Activated naive CD8-positive, alpha-beta T cell treated with anti-CD3 and anti-CD28 coated beads, Interleukin-2, amount 10 ng/mL, durations not matched to agents 7 days and 5 days (primary cell): ENCODE measurements at regions not wholly inside any gene's neighbourhood (a gene's known extent, or its start where the extent isn't known, plus 50 kb on each side); places are given as distances from the start of the nearest gene placed in this dataset.

ENCODE experiments used
- ATAC-seq: fragments of 150-1000 bp; cut with Tn5 transposase; one replicate; pipeline ENCODE4 v1.10.0; 2021; ENCODE audit warnings: low read depth, moderate library complexity
- POLR2A ChIA-PET: fragments of 350-600 bp; sonication (Branson Sonifier 250); formaldehyde crosslinking; loops from one replicate; lab custom pipeline; 2021; ENCODE audit warnings: antibody characterized with exemption; lab: Charles Lee
- DNase-seq: peaks from one replicate; pipeline ENCODE4 v3.0.0; 2021
- H3K27ac Mint-ChIP-seq: one replicate; pipeline ENCODE4 v1.8.0; 2022; ENCODE audit warnings: mild to moderate bottlenecking, mixed read lengths
- H3K27me3 Mint-ChIP-seq: one replicate; pipeline ENCODE4 v1.8.0; 2022; ENCODE audit warnings: mild to moderate bottlenecking, moderate library complexity, mixed read lengths
- H3K36me3 Mint-ChIP-seq: one replicate; pipeline ENCODE4 v1.8.0; 2021; ENCODE audit warnings: mild to moderate bottlenecking, mixed read lengths
- H3K4me1 Mint-ChIP-seq: one replicate; pipeline ENCODE4 v1.8.0; 2021; ENCODE audit warnings: mixed read lengths
- H3K4me3 Mint-ChIP-seq: one replicate; pipeline ENCODE4 v1.8.0; 2022; ENCODE audit warnings: mild to moderate bottlenecking, moderate library complexity, mixed read lengths
- H3K9me3 Mint-ChIP-seq: one replicate; pipeline ENCODE4 v1.8.0; 2021; ENCODE audit warnings: mixed read lengths

DNA sequence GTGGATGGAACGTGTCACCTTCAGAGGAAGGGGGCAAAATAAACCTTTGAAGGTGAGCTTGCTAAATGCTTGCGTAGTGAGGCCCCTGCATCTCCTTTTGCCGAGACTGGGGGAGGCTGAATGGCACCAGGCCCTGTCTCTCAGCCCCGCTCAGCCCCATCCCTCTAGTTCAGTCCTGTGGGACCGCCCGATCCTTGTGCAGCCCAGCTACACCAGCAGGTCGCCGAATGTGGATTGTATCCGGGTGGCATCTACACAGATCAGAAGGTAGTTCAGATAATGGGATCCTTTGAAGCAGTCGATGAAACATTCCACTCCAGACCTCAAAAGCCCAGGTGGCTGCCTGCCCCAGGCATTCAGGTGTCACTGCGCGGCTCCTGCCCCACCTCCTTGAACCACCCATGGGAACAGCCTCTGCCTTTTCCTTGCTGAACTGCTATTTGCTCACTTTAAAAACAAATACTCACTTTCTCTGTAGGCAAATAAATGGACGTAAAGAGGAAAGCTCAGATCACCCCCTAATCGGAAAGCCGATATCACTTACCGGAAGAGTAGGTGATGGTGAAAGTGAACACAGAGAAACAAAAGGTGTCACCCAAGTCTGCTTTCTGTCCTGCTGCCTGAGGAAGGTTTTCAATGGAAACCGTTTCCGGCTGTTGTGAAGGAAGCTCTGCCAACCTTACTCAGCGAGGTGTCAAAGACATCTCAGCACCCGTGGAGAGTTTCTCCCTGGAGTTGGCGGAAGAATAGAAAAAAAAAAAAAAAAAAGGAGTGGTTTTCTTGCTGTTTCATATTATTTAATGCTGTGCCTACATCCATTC, 100.3 kb upstream of the NCOR2 start:
- Mint-ChIP-seq H3K4me1 (no peaks in the 10 kb centered on the region), H3K27me3 (peaks cover 5% of the 10 kb centered on the region), H3K36me3 (no peaks in the 10 kb centered on the region), H3K27ac (no peak overlapping the region), H3K9me3 (no peaks in the 10 kb centered on the region), H3K4me3 (no peak overlapping the region)
- POLR2A ChIA-PET, result no interaction called here
- DNase-seq (no peak), ATAC-seq (no peak)

DNA sequence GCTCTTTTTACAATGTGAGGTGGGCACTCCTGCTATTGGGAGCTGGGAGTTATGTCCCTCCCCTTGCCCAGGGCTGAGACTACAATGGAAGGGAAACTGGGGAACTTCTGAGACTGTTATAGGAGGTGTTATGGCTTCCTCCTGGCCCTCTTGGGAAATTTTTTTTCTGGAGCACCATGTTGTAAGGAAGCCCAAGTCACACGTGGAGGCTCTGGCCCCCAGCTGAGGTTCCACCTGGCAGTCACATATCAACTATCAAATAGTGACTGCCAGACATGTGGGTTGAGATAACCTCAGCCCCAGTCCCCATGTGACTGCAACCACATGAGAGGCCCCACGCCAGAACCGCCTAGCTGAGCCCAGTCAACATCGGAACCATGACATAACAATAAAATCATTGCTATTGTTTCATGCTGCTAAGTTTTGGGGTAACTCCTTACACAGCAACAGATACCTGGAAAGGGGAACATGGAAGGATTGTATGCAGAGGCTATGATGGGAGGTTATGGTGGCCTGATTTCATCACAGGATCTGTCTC, 99.4 kb upstream of the NCOR2 start:
- DNase-seq (no peak), ATAC-seq (no peak)
- no peaks in the 10 kb centered on the region for H3K4me1 Mint-ChIP-seq
- H3K27ac Mint-ChIP-seq, result no peak overlapping the region
- no peaks in the 10 kb centered on the region for H3K36me3 Mint-ChIP-seq
- no peak overlapping the region for H3K4me3 Mint-ChIP-seq
- peaks cover 7% of the 10 kb centered on the region for H3K27me3 Mint-ChIP-seq
- H3K9me3 Mint-ChIP-seq, result no peaks in the 10 kb centered on the region
- POLR2A ChIA-PET, result interaction anchor here (0.5 kb wide), 1 partner anchor 38 kb away, joined by 3 read pairs; no protein-coding TSS in a partner anchor

DNA sequence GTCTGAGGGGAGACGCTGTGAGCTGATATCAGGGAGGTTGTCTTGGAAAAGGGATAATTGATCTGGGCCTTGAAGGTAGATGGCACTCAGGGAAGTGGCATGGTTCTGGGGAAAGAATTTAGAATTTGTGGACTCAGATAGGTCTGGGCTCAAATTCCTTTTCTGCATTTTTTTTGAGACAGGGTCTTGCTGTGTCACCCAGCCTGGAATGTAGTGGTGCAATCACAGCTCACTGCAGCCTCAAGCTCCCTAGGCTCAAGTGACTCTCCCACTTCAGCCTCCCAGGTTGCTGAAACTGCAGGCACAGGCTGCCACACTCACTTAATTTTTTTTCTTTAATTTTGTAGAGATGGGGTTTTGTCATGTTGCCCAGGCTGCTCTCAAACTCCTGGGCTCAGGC, 98.1 kb upstream of the NCOR2 start:
- no peak overlapping the region for H3K4me3 Mint-ChIP-seq
- DNase-seq, result no peak
- peaks cover 7% of the 10 kb centered on the region for H3K27me3 Mint-ChIP-seq
- H3K36me3 Mint-ChIP-seq, result no peaks in the 10 kb centered on the region
- no peaks in the 10 kb centered on the region for H3K4me1 Mint-ChIP-seq
- H3K9me3 Mint-ChIP-seq, result no peaks in the 10 kb centered on the region
- POLR2A ChIA-PET, result no interaction called here
- ATAC-seq, result no peak
- no peak overlapping the region for H3K27ac Mint-ChIP-seq

DNA sequence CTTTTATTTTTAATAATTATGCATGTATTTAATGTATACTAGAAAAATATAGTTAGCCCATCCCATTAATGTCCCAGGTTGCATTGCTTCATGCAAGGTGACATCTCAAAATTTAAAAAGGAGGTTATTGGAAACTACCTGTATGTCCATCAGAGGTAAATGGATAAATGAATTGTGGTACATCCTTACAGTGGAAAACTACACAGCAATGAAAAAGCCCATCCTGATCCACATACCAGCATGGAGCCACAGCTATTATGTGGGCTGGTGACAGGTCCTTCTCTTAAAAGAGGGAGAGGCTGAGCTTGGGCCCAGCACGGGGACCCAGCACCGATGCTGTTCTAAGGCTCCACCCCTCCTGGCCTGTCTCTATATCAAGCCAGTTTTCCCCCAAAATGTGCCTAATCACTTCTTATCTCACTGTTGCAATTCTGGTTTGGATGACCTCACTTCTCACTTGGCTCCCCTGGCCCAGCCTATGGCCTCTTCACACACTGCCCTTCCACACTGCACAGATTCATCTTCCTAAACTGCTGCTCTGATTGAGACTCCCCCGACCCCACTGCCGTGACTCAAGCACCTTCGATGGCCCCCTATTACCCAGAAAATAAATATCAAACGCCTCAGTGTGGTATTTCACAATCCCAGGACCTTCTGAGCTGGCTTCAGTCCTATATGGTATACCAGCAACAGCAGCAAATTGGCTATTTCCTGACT, 97.1 kb upstream of the NCOR2 start:
- DNase-seq (no peak), ATAC-seq (no peak)
- Mint-ChIP-seq H3K36me3 (no peaks in the 10 kb centered on the region), H3K27me3 (peaks cover 7% of the 10 kb centered on the region), H3K4me3 (no peak overlapping the region), H3K9me3 (no peaks in the 10 kb centered on the region), H3K4me1 (no peaks in the 10 kb centered on the region), H3K27ac (no peak overlapping the region)
- POLR2A ChIA-PET, result no interaction called here

DNA sequence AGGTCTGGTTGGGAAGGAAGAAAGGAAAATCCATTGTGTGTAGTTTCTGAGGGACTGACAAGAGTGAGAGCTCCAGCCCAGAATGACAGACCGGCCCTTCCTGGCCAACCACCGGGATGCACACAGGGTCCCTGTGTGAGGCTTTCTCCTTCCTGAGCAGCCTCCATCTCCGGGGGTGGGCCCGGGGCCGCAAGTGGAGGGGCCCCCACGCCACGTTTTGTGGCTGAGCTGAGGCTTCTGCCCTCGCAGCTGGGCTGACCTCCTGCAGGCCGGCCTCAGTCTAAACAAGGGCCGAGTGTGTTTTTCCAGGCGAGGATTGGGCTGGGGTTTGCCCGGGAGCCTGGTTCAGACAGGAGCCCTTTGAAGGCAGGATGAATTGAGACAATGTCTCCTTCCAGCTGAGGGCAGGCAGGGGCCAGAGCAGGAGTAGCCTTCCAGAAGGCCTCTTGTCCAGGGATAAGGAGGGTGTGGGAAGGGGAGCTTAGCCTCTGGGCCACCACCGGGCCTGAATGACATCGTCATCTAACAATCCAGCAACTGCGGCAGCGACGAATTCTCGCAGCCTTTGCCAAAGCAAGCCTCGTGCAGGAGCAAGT, 96.5 kb upstream of the NCOR2 start:
- H3K27ac Mint-ChIP-seq, result no peak overlapping the region
- peaks cover 7% of the 10 kb centered on the region for H3K27me3 Mint-ChIP-seq
- no peaks in the 10 kb centered on the region for H3K9me3 Mint-ChIP-seq
- DNase-seq, result no peak
- no peak for ATAC-seq
- H3K36me3 Mint-ChIP-seq, result no peaks in the 10 kb centered on the region
- H3K4me1 Mint-ChIP-seq, result no peaks in the 10 kb centered on the region
- POLR2A ChIA-PET, result no interaction called here
- no peak overlapping the region for H3K4me3 Mint-ChIP-seq

DNA sequence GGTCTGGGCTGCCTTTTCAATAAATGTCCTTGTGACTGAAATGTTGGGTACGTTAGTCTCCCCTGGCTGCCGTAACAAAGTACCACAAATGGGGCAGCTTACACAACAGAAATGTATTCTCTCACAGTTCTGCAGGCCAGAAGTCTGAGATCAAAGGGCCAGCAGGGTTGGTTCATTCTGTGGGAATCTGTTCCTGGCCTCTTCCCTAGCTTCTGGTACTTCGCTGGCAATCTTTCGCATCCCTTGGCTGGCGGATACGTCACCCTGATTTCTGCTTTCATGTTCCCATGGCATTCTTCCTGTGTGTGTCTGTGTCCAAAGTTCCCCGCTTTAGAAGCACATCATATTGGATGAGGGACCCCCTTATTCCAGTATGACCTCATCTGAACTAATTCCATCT, 95.8 kb upstream of the NCOR2 start:
- ATAC-seq, result no peak
- POLR2A ChIA-PET, result no interaction called here
- Mint-ChIP-seq H3K4me3 (no peak overlapping the region), H3K27ac (no peak overlapping the region), H3K4me1 (no peaks in the 10 kb centered on the region), H3K27me3 (peaks cover 7% of the 10 kb centered on the region), H3K36me3 (no peaks in the 10 kb centered on the region), H3K9me3 (no peaks in the 10 kb centered on the region)
- DNase-seq, result no peak

DNA sequence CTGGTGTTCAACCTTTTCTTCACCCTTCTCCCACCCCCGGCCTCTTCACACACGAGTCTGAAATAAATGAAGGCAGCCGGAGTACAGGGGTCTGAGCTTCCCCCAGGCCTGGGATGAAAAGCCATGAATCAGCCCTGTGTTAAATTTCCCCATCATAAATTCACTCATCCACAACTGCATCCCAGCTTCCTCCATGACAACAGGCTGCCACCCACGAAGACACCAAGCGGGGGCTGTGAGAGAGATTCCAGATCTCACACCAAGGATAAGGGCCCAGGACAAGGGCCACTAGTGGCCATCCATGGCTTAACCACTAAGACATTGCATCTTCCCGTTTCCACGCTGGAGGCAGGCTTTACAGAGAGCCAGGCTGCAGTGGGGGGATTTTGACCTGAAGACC, 93.9 kb upstream of the NCOR2 start:
- no peak for DNase-seq
- Mint-ChIP-seq H3K27ac (no peak overlapping the region), H3K36me3 (no peaks in the 10 kb centered on the region), H3K4me3 (no peak overlapping the region), H3K9me3 (no peaks in the 10 kb centered on the region), H3K4me1 (no peaks in the 10 kb centered on the region), H3K27me3 (peaks cover 9% of the 10 kb centered on the region)
- no peak for ATAC-seq
- POLR2A ChIA-PET, result no interaction called here

DNA sequence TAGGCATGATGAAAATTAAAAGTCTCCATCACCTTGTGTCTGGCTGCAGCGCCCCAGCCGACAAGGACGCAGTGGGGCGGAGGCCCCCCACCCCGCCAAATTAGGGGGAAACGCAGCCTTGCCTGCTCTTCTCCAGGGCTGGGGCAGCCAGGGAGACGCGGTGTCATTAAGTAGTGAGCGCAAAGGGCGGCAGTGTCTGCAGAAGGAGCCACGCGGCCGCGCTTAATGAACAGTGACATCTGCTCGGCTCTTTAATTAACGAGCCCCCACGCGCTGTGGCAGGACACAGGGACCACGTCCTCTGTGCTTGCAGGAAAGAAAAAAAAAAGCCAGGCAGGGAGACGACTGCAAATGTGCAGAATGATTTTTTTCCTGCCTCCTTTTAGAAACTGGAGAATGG, 93.4 kb upstream of the NCOR2 start:
- Mint-ChIP-seq H3K27me3 (peaks cover 12% of the 10 kb centered on the region), H3K4me3 (no peak overlapping the region), H3K9me3 (no peaks in the 10 kb centered on the region), H3K36me3 (no peaks in the 10 kb centered on the region), H3K4me1 (no peaks in the 10 kb centered on the region), H3K27ac (no peak overlapping the region)
- DNase-seq (no peak), ATAC-seq (no peak)
- POLR2A ChIA-PET, result no interaction called here

DNA sequence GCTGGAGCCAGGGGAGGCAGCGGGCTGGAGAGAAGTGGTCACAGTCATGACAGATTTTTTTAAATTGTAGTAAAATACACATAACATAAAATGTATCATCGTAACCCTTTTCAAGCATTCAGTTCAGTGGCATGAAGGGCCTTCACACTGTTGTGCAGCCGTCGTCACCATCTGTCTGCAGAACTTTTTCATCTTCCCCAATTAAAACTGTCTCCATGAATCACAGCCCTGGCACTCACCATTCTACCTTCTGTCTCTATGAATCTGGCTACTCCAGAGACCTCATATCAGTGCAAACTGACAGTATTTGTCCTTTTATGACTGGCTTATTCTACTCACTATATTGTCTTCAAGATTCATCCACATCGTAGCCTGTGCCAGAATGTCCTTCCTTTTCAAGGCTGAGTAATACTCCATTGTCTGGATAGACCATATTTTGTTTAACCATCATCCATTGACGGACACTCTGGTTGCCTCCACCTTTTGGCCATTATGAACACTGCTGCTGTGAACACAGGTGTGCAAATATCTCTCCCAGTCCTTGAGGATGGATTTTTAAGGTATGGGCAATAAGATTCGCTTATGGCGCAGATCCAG, 91.5 kb upstream of the NCOR2 start:
- Mint-ChIP-seq H3K27ac (no peak overlapping the region), H3K36me3 (no peaks in the 10 kb centered on the region), H3K4me1 (no peaks in the 10 kb centered on the region), H3K4me3 (no peak overlapping the region), H3K9me3 (no peaks in the 10 kb centered on the region), H3K27me3 (peaks cover 10% of the 10 kb centered on the region)
- POLR2A ChIA-PET, result no interaction called here
- DNase-seq (no peak), ATAC-seq (no peak)

DNA sequence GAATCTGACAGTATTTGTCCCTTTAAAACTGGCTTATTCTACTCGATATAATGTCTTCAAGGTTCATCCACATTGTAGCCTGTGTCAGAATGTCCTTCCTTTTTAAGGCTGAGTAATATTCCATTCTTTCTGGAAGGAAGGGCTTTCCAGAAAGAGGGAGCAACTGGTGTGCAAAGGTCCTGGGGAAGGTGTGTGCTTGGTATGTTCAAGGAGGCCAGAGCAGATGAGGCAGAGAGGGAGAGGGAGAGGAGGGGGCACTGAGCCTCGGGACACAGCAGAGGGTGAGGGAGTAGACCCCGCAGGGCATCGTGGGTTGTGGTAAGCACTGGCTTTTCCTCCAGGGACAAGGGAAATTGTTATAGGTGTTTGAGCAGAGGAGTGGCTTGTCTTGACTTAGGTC, 90.9 kb upstream of the NCOR2 start:
- Mint-ChIP-seq H3K36me3 (no peaks in the 10 kb centered on the region), H3K9me3 (no peaks in the 10 kb centered on the region), H3K4me1 (peaks cover 1% of the 10 kb centered on the region), H3K4me3 (no peak overlapping the region), H3K27ac (no peak overlapping the region), H3K27me3 (peaks cover 12% of the 10 kb centered on the region)
- POLR2A ChIA-PET, result no interaction called here
- ATAC-seq, result no peak
- DNase-seq, result no peak

DNA sequence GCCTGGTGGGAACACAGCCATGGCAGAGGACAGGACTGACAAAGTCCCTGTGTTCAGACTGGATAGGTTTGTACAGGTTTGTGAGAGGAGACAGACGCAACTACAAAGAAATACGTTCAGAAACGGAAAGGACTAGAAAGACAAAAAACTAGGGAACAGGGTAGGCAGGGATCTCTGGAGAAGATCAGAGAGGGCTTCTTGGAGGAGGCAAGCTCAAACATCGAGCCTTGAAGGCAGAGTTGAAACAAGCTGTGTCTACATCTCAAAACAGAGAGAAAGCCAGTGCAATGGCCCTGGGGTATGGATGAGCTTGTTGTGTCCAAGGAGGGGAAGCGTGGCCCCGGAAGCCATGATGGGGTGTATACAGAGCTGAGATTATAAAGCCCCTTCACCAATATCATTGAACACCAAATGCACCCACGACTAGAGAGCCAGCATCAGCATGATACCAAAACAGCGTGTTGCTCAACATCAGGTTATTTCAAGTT, 89.6 kb upstream of the NCOR2 start:
- H3K36me3 Mint-ChIP-seq, result no peaks in the 10 kb centered on the region
- POLR2A ChIA-PET, result interaction anchor here (0.7 kb wide), 1 partner anchor 64 kb away, joined by 3 read pairs; no protein-coding TSS in a partner anchor

DNA sequence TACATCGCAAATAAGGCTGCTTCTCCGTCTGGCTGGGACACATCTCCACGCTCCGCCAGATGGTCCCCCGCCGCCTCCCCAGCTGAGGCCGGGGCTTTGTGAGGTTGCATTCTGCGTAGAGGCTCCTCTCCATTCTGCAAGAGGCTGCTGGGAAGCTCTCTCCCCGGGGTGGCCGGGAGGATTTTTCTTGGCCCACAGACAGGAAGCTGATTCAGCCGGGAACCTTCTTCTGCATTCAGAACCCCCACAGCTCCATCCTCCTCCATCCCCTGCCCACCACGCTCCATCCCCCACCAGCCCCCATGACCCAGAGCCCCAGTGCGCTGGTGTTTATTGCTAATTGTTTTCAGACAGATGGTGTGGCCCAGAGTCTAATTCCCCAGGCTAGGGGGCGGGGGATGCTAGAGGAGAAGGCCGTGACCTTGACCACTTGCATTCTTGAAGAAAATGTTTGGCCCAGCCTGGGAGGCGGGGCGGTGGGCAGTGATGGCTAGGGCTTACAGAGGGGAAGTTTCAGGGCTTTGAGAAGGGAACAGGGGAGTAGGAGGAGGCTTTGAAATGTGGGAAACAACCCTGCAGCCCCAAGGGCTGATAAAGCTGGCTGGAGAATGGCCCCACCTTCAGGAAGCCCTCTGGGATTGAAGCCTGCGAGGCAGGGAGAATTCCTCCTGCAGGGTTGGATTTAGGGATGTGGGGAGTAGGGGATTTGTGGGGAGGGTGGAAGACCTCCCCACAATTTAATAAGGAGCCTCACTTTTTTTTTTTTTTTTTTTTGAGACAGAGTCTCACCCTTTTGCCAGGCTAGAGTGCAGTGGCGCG, 88.5 kb upstream of the NCOR2 start:
- Mint-ChIP-seq H3K27me3 (peaks cover 10% of the 10 kb centered on the region), H3K9me3 (no peaks in the 10 kb centered on the region), H3K4me1 (peaks cover 2% of the 10 kb centered on the region), H3K27ac (no peak overlapping the region), H3K36me3 (no peaks in the 10 kb centered on the region), H3K4me3 (no peak overlapping the region)
- ATAC-seq (no peak), DNase-seq (no peak)
- POLR2A ChIA-PET, result interaction anchor here (0.7 kb wide), 1 partner anchor 63 kb away, joined by 3 read pairs; no protein-coding TSS in a partner anchor

More for the DNA sequence above, 89.6 kb upstream of the NCOR2 start:
- Mint-ChIP-seq H3K4me1 (peaks cover 2% of the 10 kb centered on the region), H3K9me3 (no peaks in the 10 kb centered on the region), H3K4me3 (no peak overlapping the region), H3K27ac (no peak overlapping the region), H3K27me3 (peaks cover 10% of the 10 kb centered on the region)
- ATAC-seq, result no peak
- no peak for DNase-seq
